Activated T-cell treated with anti-CD3 and anti-CD28 coated beads, Interleukin-2, amount 50 U/mL, for 72 hours (primary cell): ENCODE measurements at regions not wholly inside any gene's neighbourhood (a gene's known extent, or its start where the extent isn't known, plus 50 kb on each side); places are given as distances from the start of the nearest gene placed in this dataset.

Experiments used
- ATAC-seq, 2 donors: fragments of 150-1000 bp; cut with Tn5 transposase; replicated peaks in 1 of 2; 2 replicates each; pipeline ENCODE4 v1.10.0; 2021; ENCODE audit warnings: moderate library complexity in 2 of 2, mild to moderate bottlenecking in 1 of 2
- DNase-seq, 2 donors: peaks; one replicate each; pipeline ENCODE4 v3.0.0; 2021 to 2022; ENCODE audit warnings: mixed read lengths in 1 of 2
- H3K27ac Mint-ChIP-seq: one replicate; pipeline ENCODE4 v1.8.0; 2022; ENCODE audit warnings: mild to moderate bottlenecking, moderate library complexity, mixed read lengths
- H3K27me3 Mint-ChIP-seq: one replicate; pipeline ENCODE4 v1.8.0; 2022; ENCODE audit warnings: low read depth, mixed read lengths
- H3K36me3 Mint-ChIP-seq, 2 donors: one replicate each; pipeline ENCODE4 v1.8.0; 2022; ENCODE audit warnings: mixed read lengths in 2 of 2, mild to moderate bottlenecking in 1 of 2; ENCODE audit not compliant: insufficient read depth in 2 of 2
- H3K4me1 Mint-ChIP-seq: one replicate; pipeline ENCODE4 v1.8.0; 2022; ENCODE audit warnings: low read depth, mixed read lengths
- H3K4me3 Mint-ChIP-seq, 2 donors: one replicate each; pipeline ENCODE4 v1.8.0; 2022; ENCODE audit warnings: mild to moderate bottlenecking in 2 of 2, mixed read lengths in 2 of 2, moderate library complexity in 2 of 2
- H3K9me3 Mint-ChIP-seq, 2 donors: one replicate each; pipeline ENCODE4 v1.8.0; 2022; ENCODE audit warnings: mixed read lengths in 2 of 2

DNA sequence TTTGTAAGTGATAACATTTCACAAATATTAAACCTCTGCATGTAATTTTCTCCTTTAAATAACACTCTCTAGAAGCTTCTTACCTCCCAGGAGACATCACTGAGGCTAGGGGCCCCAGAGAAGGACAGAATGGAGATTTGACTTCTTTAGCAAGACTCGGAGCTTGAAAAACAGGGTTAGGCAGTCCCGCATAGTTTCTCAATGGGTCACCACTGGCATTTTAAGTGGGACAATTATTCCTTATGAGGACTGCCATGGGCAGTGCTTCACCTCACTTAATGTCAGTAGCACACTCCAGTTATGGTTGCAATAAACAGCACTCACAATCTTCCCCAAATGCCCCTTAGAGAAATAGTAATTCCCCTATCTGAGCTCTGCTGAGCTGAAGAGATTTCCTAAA is 66.7 kb upstream of the NOCT start:
- H3K4me1 Mint-ChIP-seq: no peaks in the 10 kb centered on the region
- no peak overlapping the region for H3K27ac Mint-ChIP-seq
- no peaks in the 10 kb centered on the region for H3K36me3 Mint-ChIP-seq
- no peaks in the 10 kb centered on the region for H3K27me3 Mint-ChIP-seq
- ATAC-seq: no peak
- DNase-seq: no peak
- H3K4me3 Mint-ChIP-seq: no peak overlapping the region
- no peaks in the 10 kb centered on the region for H3K9me3 Mint-ChIP-seq

DNA sequence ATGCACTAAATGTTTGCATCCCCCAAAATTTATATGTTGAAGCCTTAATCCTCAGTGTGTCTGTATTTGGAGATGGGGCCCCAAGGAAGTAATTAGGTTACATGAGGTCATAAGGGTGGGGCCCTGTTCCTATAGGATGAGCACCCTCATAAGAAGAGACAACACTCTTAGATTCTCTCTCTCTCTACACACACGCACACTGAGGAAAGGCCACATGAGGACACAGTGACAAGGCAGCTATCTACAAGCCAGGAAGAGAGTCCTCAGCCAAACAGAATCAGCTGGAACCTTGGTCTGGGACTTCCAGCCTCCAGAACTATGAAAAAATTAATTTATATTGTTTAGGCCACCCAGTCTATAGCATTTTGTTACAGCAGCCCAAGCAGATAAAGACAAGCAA is 69.3 kb upstream of the NOCT start:
- DNase-seq (no peak), ATAC-seq (no peak)
- Mint-ChIP-seq H3K36me3 (no peaks in the 10 kb centered on the region), H3K9me3 (no peaks in the 10 kb centered on the region), H3K4me1 (no peaks in the 10 kb centered on the region), H3K27me3 (no peaks in the 10 kb centered on the region), H3K4me3 (no peak overlapping the region), H3K27ac (no peak overlapping the region)

DNA sequence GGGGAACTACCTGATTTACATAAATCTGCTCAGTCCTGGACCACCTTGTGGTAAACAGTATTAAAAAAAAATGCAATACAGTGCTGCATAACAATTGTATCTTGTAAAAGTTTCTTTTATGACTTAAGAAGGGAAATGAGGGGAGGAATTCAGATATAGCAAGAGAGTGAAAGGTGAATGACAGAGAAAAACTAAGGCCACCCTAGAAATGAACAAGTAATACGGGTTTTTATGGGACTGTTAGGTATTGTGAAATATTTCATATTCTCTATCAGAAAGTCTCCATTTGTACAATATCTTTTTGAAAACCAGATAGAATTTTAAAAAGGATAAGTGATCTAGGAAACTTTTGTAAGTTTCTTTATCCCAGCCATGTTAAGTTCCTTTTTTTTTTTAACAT is 69.7 kb upstream of the NOCT start:
- Mint-ChIP-seq H3K36me3 (no peaks in the 10 kb centered on the region), H3K4me1 (no peaks in the 10 kb centered on the region), H3K27ac (no peak overlapping the region), H3K4me3 (no peak overlapping the region), H3K27me3 (no peaks in the 10 kb centered on the region), H3K9me3 (no peaks in the 10 kb centered on the region)
- DNase-seq: no peak
- ATAC-seq: no peak

DNA sequence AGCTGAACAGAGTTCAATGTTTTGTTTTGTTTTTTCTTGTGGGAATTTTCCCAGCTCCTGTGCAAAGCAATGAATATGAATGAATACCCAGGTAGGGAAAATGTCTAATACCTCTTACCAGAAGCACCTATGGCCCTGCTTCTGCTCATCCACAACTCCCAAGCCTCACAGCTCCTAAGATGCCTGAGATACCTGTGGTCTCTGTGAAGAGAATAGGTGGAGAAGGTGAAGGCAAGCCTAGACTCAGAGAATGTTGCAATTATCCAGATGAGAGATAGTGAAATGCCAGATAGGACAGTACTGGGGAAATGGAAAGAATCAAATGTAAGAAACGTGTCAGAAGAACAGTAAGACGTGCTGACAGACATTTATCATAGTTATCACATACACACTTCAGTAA is 70.2 kb upstream of the NOCT start:
- DNase-seq: no peak
- Mint-ChIP-seq H3K27ac (no peak overlapping the region), H3K9me3 (no peaks in the 10 kb centered on the region), H3K36me3 (no peaks in the 10 kb centered on the region), H3K4me3 (no peak overlapping the region), H3K27me3 (no peaks in the 10 kb centered on the region), H3K4me1 (no peaks in the 10 kb centered on the region)
- ATAC-seq: no peak

DNA sequence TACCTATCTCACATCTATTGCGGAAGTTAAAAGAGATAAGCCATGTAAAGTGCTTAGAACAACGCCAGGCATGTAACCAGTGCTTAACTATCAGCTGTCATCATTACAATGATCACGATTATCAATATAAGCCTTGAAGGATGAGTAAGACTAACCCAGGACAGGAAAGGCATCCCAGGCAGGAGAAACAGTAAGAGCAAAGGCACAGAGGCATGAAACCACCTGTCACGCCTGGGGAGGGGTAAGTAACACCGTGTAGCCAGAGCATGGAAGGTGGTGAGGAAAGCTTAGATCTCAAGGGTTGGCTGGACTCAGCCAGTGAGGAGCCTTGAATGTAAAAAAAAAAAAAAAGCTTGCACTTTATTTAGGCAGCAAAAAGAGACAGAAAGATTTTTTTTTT is 71.7 kb upstream of the NOCT start:
- Mint-ChIP-seq H3K36me3 (no peaks in the 10 kb centered on the region), H3K27ac (no peak overlapping the region), H3K27me3 (no peaks in the 10 kb centered on the region), H3K4me3 (no peak overlapping the region), H3K4me1 (no peaks in the 10 kb centered on the region), H3K9me3 (no peaks in the 10 kb centered on the region)
- ATAC-seq (no peak), DNase-seq (no peak)

DNA sequence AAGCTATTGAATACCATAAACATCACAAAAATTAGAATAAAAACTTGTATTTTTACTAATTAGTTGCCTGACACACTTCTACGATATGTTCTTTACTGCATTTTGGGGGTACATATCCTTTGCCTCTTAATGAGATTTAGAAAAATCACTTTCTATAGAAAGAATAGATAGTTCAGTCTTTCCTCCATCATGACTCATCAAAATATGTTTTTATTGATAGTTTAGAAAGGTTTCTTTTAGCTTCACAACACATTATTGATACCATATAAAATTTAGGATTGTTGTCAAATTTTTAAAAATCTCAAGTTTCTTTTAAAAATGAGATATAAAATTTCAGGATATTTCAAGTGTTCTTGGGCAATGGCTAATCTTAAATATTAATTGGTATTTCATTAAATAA is 74.5 kb upstream of the NOCT start:
- no peaks in the 10 kb centered on the region for H3K36me3 Mint-ChIP-seq
- H3K4me3 Mint-ChIP-seq: no peak overlapping the region
- no peaks in the 10 kb centered on the region for H3K9me3 Mint-ChIP-seq
- H3K4me1 Mint-ChIP-seq: no peaks in the 10 kb centered on the region
- no peaks in the 10 kb centered on the region for H3K27me3 Mint-ChIP-seq
- DNase-seq (no peak), ATAC-seq (no peak)
- H3K27ac Mint-ChIP-seq: no peak overlapping the region

DNA sequence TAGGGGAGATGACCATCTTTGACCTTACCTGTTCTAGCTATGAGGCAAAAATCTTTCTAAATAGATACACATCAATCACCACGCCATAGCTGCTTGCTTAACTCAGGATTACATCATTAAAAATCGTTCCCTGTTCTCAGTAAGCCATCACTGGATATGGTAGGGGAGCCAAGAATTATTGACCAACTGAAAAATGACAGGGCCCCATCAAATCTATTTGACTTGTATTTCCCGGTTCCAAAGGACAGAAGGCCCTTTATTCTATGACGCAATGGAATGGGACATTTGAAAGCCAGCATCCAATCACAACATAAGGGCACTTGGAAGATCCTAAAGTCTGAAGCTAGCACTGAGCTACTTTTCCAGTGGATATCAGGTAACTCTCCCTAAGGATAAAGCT is 75.6 kb upstream of the NOCT start:
- ATAC-seq (no peak), DNase-seq (no peak)
- Mint-ChIP-seq H3K36me3 (no peaks in the 10 kb centered on the region), H3K4me1 (no peaks in the 10 kb centered on the region), H3K27me3 (no peaks in the 10 kb centered on the region), H3K27ac (no peak overlapping the region), H3K9me3 (no peaks in the 10 kb centered on the region), H3K4me3 (no peak overlapping the region)

DNA sequence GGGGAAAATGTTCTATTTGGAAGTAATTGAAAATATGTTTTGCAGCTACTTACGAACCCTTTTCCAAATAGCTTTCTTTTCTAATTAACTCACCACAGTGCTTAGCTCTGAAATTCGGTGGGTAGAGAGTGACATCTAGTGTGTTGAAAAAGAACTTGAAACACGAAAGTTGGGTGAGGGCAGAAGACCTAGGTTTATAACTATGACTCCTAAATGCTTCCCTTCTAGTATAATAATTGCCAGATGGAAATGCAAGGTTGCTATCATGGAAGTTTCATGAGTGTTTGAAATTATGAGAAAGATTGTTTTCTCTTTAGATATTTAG is 77.3 kb upstream of the NOCT start:
- no peaks in the 10 kb centered on the region for H3K9me3 Mint-ChIP-seq
- ATAC-seq (peak in 1 of 2 donors; percentile 52), DNase-seq (no peak)
- H3K36me3 Mint-ChIP-seq: no peaks in the 10 kb centered on the region
- no peak overlapping the region for H3K4me3 Mint-ChIP-seq
- H3K4me1 Mint-ChIP-seq: no peaks in the 10 kb centered on the region
- H3K27ac Mint-ChIP-seq: no peak overlapping the region
- no peaks in the 10 kb centered on the region for H3K27me3 Mint-ChIP-seq

DNA sequence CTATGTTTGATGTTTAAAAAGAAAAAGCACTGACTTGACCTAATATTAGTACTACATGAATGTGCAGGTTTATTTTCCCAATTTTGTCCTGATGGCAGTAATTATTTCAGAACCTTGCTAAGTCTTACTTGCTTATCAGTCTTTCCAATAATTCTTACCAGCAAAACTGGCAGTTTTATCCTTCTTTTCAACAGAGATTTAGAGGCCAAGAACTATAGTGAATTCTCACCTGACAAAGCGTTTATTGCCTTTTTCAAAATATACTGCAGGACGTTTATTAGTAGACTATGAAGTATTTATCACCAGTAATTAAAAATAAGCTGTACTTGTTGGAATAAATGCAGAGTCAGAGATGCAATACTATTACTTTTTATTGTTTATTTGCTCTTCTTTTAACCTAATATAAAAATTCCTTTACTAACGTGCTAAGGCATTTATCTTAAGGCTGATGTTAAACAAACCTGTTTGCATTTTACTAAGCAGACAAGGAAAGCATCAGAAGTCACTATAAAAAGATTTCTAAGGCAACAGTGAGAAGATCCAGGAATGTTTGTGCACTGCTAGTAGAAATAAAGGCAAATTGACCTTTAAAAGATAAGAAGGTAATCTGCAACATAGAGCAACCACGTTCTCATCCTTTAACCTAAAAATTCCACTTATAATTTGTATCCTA is 80.3 kb upstream of the NOCT start:
- ATAC-seq (no peak), DNase-seq (no peak)
- Mint-ChIP-seq H3K4me1 (no peaks in the 10 kb centered on the region), H3K4me3 (no peak overlapping the region), H3K36me3 (no peaks in the 10 kb centered on the region), H3K9me3 (no peaks in the 10 kb centered on the region), H3K27me3 (no peaks in the 10 kb centered on the region), H3K27ac (no peak overlapping the region)

DNA sequence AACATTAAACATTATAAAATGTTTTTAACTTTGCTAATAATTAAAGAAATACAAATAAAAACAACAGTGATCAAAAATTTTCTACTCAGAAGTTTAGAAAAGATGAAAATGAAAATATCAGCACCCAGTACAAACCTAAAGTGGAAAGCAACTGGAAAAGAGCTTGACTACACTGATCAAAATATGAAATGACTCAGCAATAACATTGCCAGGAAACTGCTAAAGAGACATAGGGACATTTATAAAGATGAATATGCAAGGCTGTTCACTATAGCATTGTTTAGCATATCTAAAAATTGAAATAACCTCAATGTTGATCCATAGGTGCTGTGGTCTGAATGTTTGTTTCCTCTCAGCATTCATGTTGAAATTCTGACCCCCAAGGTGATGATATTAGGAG is 88.5 kb upstream of the NOCT start:
- Mint-ChIP-seq H3K4me1 (no peaks in the 10 kb centered on the region), H3K4me3 (no peak overlapping the region), H3K9me3 (no peaks in the 10 kb centered on the region), H3K36me3 (no peaks in the 10 kb centered on the region), H3K27me3 (peaks cover 6% of the 10 kb centered on the region), H3K27ac (no peak overlapping the region)
- DNase-seq: no peak
- no peak for ATAC-seq

DNA sequence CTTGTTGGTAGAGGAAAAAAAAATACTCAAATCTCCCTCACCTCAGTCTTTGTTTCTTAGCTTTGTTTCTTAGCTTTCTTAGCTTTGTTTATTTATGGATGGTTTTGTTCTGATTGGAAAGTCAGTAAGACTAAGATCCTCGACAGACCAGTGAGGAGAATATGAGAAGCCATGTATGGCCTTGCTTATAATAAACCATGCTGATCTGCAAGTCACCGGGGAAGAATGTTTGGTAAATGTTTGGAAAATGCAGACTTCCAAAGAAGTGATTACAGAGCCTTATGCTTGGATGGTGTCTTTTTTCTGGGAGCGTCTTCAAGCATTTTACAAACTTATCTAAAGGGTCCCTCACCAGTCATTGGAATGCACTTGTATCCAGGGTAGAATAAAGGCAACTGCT is 90.1 kb upstream of the NOCT start:
- no peak overlapping the region for H3K27ac Mint-ChIP-seq
- no peaks in the 10 kb centered on the region for H3K36me3 Mint-ChIP-seq
- no peaks in the 10 kb centered on the region for H3K4me1 Mint-ChIP-seq
- no peak for ATAC-seq
- no peak overlapping the region for H3K4me3 Mint-ChIP-seq
- peaks cover 11% of the 10 kb centered on the region for H3K27me3 Mint-ChIP-seq
- H3K9me3 Mint-ChIP-seq: no peaks in the 10 kb centered on the region
- DNase-seq: no peak

DNA sequence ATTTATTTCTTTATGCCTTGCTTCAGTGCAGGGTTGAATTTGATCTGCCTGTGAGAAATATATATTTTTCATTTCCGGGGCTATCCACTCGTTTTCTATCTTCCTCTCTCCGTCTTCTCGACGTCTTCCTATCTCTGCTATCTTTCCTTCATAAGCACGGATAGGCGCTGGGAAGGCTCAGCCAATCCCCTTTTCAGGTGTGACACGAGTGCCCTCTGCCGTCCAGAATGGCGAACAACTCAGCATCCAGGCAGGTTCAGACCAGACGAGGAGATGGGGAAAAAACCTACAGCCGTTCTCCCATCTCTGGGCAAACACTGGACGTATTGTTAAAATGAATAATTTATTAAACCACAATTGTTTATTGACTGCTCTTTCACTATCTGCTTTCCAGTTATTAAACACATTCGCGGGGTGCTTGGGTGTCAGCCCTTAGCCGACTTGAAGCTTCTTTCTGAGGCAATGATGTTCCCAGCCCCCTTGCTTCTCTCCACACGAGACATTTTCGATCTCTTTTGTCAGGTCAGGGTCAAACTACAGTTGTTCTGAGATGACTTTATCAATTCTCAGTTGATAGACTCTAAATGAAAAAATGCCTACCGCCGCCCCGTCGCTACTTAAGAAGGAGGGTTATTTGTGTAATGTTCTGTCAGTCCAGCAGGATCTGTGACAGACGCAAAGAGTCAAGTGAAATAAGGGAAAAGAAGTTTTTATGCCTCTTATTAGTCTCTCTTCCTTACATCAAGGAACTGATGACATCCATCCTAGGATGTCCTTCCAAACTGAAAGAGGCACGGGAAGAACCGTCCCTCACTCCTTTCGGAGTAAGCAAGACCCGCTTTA is 96.3 kb upstream of the NOCT start:
- Mint-ChIP-seq H3K4me1 (peaks cover 8% of the 10 kb centered on the region), H3K27ac (no peak overlapping the region), H3K27me3 (peaks cover 22% of the 10 kb centered on the region), H3K9me3 (no peaks in the 10 kb centered on the region), H3K4me3 (no peak overlapping the region), H3K36me3 (no peaks in the 10 kb centered on the region)
- peak; percentile 65 to 67 for DNase-seq
- peak; percentile 63 to 64 for ATAC-seq

DNA sequence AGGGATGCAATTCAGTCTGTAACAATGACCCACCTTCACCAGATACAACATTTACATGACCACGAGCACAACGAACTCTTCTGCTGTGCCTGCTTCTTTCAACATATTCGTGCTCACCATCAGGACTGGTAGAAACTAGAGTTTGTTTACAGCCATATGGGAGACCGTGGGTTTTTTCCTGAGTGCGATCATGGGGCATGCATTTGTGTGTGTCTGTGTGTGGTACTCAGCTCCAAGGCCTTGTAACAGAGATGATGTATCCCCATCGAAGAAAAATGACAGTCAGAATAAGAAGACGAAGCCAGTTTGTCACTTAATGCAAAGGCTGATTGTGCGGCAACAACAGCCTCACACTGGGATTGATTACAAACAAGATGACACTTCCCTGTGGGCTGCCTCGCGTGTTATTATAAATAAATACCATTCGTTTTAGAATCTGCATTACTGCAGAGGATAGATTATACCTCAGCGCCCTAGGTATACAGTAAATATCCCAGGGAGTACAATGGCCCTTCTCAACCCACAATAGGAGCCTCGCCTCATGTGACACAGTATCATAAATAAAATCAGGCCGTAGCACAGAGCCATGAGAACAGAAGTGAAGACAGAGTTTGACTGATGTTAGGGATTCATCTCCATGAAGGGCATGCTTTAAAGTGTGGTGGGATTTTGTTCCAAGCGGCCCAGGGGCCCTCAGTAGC is 97.3 kb upstream of the NOCT start:
- H3K27me3 Mint-ChIP-seq: peaks cover 22% of the 10 kb centered on the region
- no peak overlapping the region for H3K4me3 Mint-ChIP-seq
- no peaks in the 10 kb centered on the region for H3K9me3 Mint-ChIP-seq
- no peak overlapping the region for H3K27ac Mint-ChIP-seq
- ATAC-seq (no peak), DNase-seq (no peak)
- H3K4me1 Mint-ChIP-seq: peaks cover 8% of the 10 kb centered on the region
- H3K36me3 Mint-ChIP-seq: no peaks in the 10 kb centered on the region
